ENCODE measurements at regions not wholly inside any gene's neighbourhood (a gene's known extent, or its start where the extent isn't known, plus 50 kb on each side); places are given as distances from the start of the nearest gene placed in this dataset.

DNA sequence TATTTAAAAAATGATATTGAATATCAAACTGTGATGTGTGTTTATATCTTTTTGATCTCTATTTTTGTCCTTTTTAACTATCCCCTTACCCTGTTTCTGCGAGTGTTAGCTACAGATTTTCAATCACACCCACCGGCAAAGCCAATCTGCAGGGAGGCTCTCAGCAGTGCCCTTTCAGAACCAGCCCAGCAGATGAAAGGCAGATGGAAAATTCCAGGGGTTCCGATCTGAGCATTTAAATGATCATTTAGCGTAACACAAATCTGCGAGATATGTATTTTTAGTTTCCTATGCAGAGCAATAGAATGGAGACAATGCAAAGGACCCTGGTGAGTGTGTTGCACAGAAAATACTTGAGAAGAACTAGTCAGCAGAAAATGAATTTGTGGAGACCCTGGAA lies 2170.5 kb upstream of the PIK3C3 start:
- H3K27ac Mint-ChIP-seq, result no peak overlapping the region
- H3K9me3 Mint-ChIP-seq, result no peaks in the 10 kb centered on the region
- no peaks in the 10 kb centered on the region for H3K36me3 Mint-ChIP-seq (ENCODE audit: low read depth)
- no peak overlapping the region for H3K4me3 Mint-ChIP-seq
- H3K4me1 Mint-ChIP-seq (ENCODE audit: low read depth), result no peaks in the 10 kb centered on the region
- no peaks in the 10 kb centered on the region for H3K27me3 Mint-ChIP-seq (ENCODE audit: low read depth)

DNA sequence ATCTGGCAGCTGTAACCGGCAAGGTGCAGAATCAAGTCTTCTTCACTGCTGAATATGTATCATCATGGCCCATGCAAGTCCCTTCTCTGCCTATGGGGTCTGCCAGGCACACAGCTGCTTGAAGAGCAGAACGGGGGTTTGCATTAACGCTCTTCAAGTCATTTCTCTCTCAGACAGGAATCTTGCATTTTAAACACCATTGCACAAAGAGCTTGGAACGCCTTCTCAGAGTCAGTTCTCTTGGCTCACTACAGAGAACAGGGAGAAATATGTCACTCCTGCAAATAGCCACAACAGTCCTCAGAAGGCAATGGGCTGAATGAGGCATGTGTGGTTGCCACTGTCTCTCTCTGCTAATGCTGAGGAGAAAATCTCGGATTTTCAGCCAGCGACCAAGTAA lies 2173.5 kb upstream of the PIK3C3 start:
- no peak overlapping the region for H3K4me3 Mint-ChIP-seq
- no peaks in the 10 kb centered on the region for H3K4me1 Mint-ChIP-seq (ENCODE audit: low read depth)
- H3K36me3 Mint-ChIP-seq (ENCODE audit: low read depth), result no peaks in the 10 kb centered on the region
- no peaks in the 10 kb centered on the region for H3K9me3 Mint-ChIP-seq
- no peaks in the 10 kb centered on the region for H3K27me3 Mint-ChIP-seq (ENCODE audit: low read depth)
- no peak overlapping the region for H3K27ac Mint-ChIP-seq

DNA sequence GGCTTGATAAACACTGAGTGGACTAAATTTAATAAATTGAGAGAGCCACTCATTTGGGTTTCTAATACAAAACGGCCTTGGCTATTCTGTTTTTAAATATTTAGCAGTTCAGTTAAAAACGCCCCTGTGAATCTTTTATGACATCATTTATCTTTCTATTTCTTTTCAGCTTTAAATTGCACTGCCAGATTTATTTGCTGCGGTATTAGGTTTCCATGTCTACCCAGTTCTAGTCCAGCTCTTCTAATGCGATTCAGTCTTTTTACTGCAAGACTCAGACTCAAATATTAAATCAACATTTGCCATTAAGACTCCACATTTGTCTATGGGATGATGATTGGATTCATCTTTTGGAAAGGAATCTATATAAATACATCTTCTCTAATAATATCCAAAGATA lies 2174.3 kb upstream of the PIK3C3 start:
- no peak overlapping the region for H3K27ac Mint-ChIP-seq
- H3K36me3 Mint-ChIP-seq (ENCODE audit: low read depth), result no peaks in the 10 kb centered on the region
- no peaks in the 10 kb centered on the region for H3K27me3 Mint-ChIP-seq (ENCODE audit: low read depth)
- H3K4me1 Mint-ChIP-seq (ENCODE audit: low read depth), result no peaks in the 10 kb centered on the region
- H3K9me3 Mint-ChIP-seq, result no peaks in the 10 kb centered on the region
- no peak overlapping the region for H3K4me3 Mint-ChIP-seq

DNA sequence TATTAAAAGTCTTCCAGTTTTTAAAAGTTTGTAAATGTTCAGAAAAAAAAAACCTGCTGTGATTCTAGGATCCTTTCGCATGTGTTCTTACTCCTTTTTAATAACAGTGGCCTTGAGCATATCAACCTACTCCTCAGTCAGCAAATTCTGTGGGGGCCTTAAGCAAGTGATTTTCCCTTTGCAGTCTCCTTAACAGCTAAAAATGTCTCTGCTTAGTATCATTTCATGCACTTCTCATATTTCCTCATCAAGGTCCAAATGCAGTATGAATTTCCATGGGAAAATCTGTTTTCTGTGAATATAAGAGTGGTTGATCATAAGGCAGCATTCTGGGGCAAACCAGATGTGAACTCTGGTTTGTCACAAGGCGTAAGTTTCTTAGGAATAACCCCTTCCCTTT lies 2175.1 kb upstream of the PIK3C3 start:
- no peak overlapping the region for H3K27ac Mint-ChIP-seq
- H3K27me3 Mint-ChIP-seq (ENCODE audit: low read depth), result no peaks in the 10 kb centered on the region
- H3K4me1 Mint-ChIP-seq (ENCODE audit: low read depth), result no peaks in the 10 kb centered on the region
- no peak overlapping the region for H3K4me3 Mint-ChIP-seq
- no peaks in the 10 kb centered on the region for H3K36me3 Mint-ChIP-seq (ENCODE audit: low read depth)
- no peaks in the 10 kb centered on the region for H3K9me3 Mint-ChIP-seq

DNA sequence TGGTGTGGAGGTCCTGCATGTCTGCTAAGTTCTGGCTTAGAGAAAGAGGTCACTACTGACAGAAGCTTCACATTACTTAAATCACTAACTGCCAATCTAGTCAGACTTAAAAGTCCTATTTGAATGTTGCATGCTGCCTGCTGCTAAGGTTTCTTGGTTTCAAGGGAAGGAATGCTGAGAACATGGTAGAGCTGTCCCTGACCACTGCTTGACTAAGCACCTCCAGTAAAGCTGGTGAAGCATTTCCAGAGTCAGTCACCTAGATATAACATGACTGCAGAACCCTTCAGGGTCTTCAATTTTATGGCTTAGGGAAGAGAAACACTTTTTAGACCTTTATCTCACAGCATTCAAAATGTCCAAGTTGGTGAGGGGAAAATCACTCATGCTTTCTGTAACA lies 2178.3 kb upstream of the PIK3C3 start:
- Mint-ChIP-seq H3K9me3 (no peaks in the 10 kb centered on the region), H3K27me3 (ENCODE audit: low read depth) (no peaks in the 10 kb centered on the region), H3K4me1 (ENCODE audit: low read depth) (no peaks in the 10 kb centered on the region), H3K36me3 (ENCODE audit: low read depth) (no peaks in the 10 kb centered on the region), H3K27ac (no peak overlapping the region), H3K4me3 (no peak overlapping the region)

DNA sequence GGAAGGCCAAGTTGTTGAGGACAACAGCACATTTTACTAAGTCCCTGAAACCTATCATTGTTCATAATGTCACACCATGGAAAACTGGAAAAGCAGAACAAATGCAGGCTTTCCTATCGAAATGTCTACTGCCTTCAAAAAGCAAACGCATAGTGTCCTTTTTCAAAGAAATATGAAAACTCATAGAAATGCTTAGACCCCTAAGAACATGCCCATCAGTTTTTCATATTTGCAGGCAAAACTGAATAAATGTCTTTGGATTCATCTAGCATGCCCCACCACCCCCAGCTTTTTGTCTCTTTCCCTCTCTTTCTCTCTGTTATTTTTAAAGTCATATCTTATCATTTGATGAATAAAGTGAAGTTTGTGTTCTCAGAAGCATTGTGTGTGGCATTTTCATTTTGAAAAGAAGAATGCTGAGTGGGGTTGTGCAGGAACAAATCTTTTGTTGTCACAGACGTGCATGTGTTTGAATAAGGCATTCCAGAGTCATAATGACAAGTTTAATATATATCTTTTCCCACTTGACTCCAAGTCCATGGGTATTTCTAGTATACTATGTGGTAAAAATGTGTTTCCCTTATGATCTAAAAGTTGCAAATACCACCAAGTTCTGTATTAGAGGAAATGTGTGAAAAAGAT lies 2180.0 kb upstream of the PIK3C3 start:
- Mint-ChIP-seq H3K36me3 (ENCODE audit: low read depth) (no peaks in the 10 kb centered on the region), H3K4me1 (ENCODE audit: low read depth) (no peaks in the 10 kb centered on the region), H3K27ac (no peak overlapping the region), H3K27me3 (ENCODE audit: low read depth) (no peaks in the 10 kb centered on the region), H3K4me3 (no peak overlapping the region), H3K9me3 (no peaks in the 10 kb centered on the region)

DNA sequence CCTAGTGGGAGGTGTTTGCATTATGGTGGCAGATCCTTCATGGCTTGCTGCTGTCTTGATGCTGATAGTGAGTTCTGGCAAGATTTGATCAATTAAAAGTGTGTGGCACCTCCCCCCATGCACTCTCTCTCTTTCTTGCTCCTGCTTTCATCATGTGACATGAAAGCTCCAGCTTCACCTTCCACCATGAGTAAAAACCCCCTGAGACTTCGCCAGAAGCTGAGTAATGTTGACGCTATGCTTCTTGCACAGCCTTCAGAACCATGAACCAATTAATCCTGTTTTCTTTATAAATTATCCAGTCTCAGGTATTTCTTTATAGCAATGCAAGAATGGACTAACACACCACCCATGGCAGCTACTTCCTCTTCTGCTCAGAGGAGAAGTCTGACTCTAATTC lies 2181.4 kb upstream of the PIK3C3 start:
- Mint-ChIP-seq H3K27ac (no peak overlapping the region), H3K36me3 (ENCODE audit: low read depth) (no peaks in the 10 kb centered on the region), H3K4me1 (ENCODE audit: low read depth) (no peaks in the 10 kb centered on the region), H3K9me3 (no peaks in the 10 kb centered on the region), H3K27me3 (ENCODE audit: low read depth) (no peaks in the 10 kb centered on the region), H3K4me3 (no peak overlapping the region)

DNA sequence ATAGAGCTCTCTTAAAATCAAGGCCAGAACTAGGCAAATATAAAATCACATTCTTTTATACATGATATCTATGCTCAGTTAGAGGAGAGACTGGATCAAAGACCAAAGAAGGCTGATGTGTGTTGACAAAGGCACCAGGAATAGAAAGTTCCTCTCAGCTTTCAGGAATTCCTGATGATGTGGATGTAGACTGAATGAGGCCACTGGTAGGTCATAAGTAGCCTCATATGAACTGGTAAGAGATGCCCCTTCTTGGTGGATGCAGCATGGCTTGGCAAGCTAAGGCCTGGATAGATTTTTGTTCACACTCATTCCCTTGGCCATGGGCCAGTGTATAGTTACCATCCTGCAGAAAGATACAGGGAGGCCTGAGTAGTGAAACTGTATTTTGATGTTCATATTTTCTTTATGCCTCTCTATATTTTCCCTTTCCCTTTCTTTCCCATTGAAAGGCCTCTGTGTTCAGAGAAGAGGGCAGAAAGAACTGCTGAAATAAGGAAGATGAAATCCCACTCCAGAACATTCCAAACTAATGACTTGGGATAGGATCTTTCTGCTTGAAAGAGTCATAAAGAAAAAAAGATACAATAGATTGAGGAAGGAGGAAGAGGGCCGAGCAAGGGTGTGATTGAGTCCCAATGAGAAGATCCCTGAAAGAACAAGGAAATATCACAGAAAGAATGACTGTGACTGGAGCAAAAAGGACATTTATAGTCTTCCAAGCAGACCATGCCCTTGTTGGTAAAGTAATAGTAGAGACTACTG lies 2182.7 kb upstream of the PIK3C3 start:
- Mint-ChIP-seq H3K4me1 (ENCODE audit: low read depth) (no peaks in the 10 kb centered on the region), H3K27me3 (ENCODE audit: low read depth) (no peaks in the 10 kb centered on the region), H3K9me3 (no peaks in the 10 kb centered on the region), H3K4me3 (no peak overlapping the region), H3K36me3 (ENCODE audit: low read depth) (no peaks in the 10 kb centered on the region), H3K27ac (no peak overlapping the region)

DNA sequence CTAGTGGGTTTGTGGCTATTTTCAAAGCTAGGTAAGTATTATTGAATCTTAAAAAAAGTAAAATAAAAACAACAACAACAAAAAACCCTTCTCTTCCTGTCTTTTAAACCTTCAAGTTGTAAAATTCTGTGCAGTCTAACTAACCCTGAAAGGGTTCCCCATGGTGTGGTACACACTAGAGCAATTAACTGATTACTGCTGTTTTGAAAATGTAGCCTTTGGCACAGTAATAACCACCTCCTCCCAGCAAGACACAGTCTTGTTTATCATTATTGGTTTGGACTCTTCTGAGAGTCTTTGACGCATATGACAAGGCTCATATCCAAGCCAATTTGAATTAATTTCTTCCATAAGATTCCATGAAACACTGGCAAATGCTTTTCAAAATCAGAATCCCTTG lies 2184.6 kb upstream of the PIK3C3 start:
- Mint-ChIP-seq H3K4me1 (ENCODE audit: low read depth) (no peaks in the 10 kb centered on the region), H3K27me3 (ENCODE audit: low read depth) (no peaks in the 10 kb centered on the region), H3K9me3 (no peaks in the 10 kb centered on the region), H3K36me3 (ENCODE audit: low read depth) (no peaks in the 10 kb centered on the region), H3K27ac (no peak overlapping the region), H3K4me3 (no peak overlapping the region)

DNA sequence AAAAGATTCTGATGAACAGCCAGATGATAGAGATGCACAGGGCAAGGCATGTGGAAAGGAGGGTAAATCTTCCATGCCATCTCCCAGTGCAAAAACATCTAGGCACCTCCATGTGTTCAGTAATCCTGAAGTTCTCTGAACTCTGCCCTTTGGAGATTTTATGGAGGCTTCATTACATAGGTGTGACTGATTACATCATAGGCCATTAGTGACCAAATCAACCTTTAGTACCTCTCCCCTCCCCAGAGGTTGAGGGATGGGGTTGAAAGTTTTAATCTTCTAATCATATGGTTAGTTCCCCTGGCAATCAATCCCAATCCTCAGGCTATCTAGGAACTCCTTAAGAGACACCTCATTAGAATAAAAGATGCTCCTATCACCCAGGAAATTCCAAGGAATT lies 2190.2 kb upstream of the PIK3C3 start:
- H3K36me3 Mint-ChIP-seq (ENCODE audit: low read depth), result no peaks in the 10 kb centered on the region
- no peak overlapping the region for H3K27ac Mint-ChIP-seq
- no peaks in the 10 kb centered on the region for H3K27me3 Mint-ChIP-seq (ENCODE audit: low read depth)
- no peaks in the 10 kb centered on the region for H3K4me1 Mint-ChIP-seq (ENCODE audit: low read depth)
- H3K4me3 Mint-ChIP-seq, result no peak overlapping the region
- H3K9me3 Mint-ChIP-seq, result no peaks in the 10 kb centered on the region

DNA sequence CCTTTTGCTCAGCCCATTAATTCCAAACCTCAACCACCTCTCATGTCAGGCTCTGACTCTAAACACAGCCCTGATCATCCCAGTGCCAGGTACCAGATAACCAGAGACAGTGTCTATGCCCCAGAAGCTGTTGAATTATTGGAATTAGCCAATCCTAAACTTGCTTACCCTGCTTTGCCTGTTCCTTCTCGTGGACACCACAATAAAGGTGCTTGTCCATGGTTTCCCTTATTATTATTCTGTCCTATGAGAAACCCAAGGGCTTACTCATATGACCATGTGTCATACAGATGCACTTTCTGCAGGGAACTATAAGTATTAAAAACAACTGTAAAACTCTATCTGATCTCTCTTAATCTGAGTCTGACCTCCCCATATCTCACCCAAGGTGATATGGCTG lies 2193.8 kb upstream of the PIK3C3 start:
- H3K27ac Mint-ChIP-seq, result no peak overlapping the region
- no peaks in the 10 kb centered on the region for H3K4me1 Mint-ChIP-seq (ENCODE audit: low read depth)
- peaks cover 2% of the 10 kb centered on the region for H3K9me3 Mint-ChIP-seq
- no peaks in the 10 kb centered on the region for H3K36me3 Mint-ChIP-seq (ENCODE audit: low read depth)
- no peaks in the 10 kb centered on the region for H3K27me3 Mint-ChIP-seq (ENCODE audit: low read depth)
- H3K4me3 Mint-ChIP-seq, result no peak overlapping the region

DNA sequence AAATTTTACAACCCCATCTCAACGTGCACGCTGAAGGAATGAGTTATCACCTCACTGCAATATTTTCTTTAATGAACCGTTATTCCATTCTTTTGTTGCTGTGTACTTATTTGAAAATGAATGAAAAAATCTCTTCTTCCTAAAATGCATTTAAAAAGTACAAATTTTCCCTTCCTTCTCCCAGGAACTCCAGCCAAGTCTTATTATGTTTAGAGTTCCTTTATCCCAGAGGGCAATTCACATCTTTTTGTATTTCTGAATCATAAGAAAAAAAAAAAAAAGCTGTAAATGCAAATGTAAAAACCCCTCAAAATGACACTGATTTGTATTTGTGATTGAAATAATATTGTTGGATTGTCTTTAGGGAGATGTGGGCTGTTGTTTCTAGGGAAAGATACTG lies 2194.3 kb upstream of the CELF4 start:
- Mint-ChIP-seq H3K4me3 (no peak overlapping the region), H3K27ac (no peak overlapping the region), H3K27me3 (ENCODE audit: low read depth) (no peaks in the 10 kb centered on the region), H3K9me3 (peaks cover 6% of the 10 kb centered on the region), H3K4me1 (ENCODE audit: low read depth) (no peaks in the 10 kb centered on the region), H3K36me3 (ENCODE audit: low read depth) (no peaks in the 10 kb centered on the region)

DNA sequence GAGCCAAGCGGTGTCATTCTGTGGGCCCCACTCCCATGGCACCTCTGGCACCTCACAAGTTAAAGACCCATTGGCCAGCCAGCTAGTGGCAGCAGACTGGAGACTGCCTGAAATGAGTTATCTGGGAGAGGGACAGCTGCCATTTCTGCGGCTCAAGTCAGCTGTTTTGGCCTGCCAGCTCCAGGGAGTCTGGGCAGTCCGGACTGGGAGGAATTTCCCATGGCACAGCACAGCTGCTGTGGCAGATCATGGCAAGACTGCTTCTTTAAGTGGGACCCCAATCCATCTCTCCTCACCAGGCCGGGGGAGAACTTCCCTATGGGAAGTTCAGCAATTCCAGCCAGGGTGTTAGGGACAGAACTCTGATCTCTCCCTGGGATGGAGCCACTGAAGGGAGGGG lies 2187.6 kb upstream of the CELF4 start:
- Mint-ChIP-seq H3K9me3 (peaks cover 15% of the 10 kb centered on the region), H3K27me3 (ENCODE audit: low read depth) (no peaks in the 10 kb centered on the region), H3K4me3 (no peak overlapping the region), H3K36me3 (ENCODE audit: low read depth) (no peaks in the 10 kb centered on the region), H3K27ac (no peak overlapping the region), H3K4me1 (ENCODE audit: low read depth) (no peaks in the 10 kb centered on the region)

DNA sequence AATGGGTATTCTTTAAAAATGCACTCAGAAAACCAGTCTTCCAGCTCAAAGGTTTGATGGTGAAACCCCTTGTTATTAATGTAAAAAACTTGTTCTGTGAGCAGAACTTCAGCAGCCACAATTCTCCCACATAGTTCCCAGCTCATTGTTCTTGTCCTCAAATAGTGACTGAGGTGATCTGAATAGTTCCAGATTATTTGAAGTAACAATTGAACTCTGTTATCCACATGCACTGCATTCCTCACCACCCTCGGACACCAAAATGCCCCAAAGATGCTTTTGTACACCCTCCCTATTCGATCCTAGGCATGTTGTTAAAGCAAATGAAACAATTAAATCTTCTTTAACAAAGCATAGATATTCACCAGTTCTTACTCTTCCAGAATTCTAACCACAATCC lies 2186.8 kb upstream of the CELF4 start:
- H3K9me3 Mint-ChIP-seq, result peaks cover 15% of the 10 kb centered on the region
- no peak overlapping the region for H3K27ac Mint-ChIP-seq
- no peak overlapping the region for H3K4me3 Mint-ChIP-seq
- H3K4me1 Mint-ChIP-seq (ENCODE audit: low read depth), result no peaks in the 10 kb centered on the region
- H3K27me3 Mint-ChIP-seq (ENCODE audit: low read depth), result no peaks in the 10 kb centered on the region
- no peaks in the 10 kb centered on the region for H3K36me3 Mint-ChIP-seq (ENCODE audit: low read depth)

DNA sequence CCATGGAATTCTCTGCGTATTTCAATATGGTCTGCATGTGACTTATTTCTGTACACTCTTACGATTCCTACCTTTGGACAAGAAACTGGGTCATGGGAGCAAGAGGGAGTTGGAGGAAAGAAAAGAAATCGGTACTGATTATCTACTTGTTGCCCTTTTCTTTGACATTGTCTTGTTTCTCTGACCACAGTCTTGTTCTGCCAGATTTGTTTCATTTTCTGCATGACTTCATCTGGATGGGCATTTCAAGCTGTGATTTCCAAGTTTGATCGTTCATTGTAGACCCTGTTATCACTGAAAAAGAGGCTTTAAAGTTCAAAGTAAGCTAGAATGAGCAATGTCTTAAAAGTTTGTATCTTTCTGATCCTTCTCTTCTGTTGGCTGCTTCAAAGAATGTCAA lies 2186.3 kb upstream of the CELF4 start:
- Mint-ChIP-seq H3K4me1 (ENCODE audit: low read depth) (no peaks in the 10 kb centered on the region), H3K27ac (no peak overlapping the region), H3K9me3 (peaks cover 16% of the 10 kb centered on the region), H3K36me3 (ENCODE audit: low read depth) (no peaks in the 10 kb centered on the region), H3K4me3 (no peak overlapping the region), H3K27me3 (ENCODE audit: low read depth) (no peaks in the 10 kb centered on the region)

All from T-helper 1 cell treated with Interleukin-12 subunit alpha and Interleukin-12 subunit beta and Interleukin-4 antibody, amounts not matched to agents 30 μg/mL and 1 μg/mL, for 36 hours (primary cell).